Trophoblast cell (in vitro differentiated cells and primary cell): ENCODE measurements at regions not wholly inside any gene's neighbourhood (a gene's known extent, or its start where the extent isn't known, plus 50 kb on each side); places are given as distances from the start of the nearest gene placed in this dataset.

Experiments used
- DNase-seq, 2 donors: peaks; one replicate each; pipeline ENCODE4 v3.0.0-alpha.2; 2016
- H2AFZ ChIP-seq: 2 replicates; pipeline ENCODE4 v1.6.1; 2013; ENCODE audit warnings: low read length, moderate library complexity, mild to moderate bottlenecking; ENCODE audit not compliant: insufficient read depth, poor library complexity
- H2AK5ac ChIP-seq: 2 replicates; pipeline ENCODE4 v1.6.1; 2013; ENCODE audit warnings: mild to moderate bottlenecking, low read length
- H2BK120ac ChIP-seq: 2 replicates; pipeline ENCODE4 v1.6.1; 2013; ENCODE audit warnings: low read length, mild to moderate bottlenecking, moderate library complexity; ENCODE audit not compliant: insufficient read depth, poor library complexity
- H2BK12ac ChIP-seq: 2 replicates; pipeline ENCODE4 v1.6.1; 2013; ENCODE audit warnings: mild to moderate bottlenecking, low read length, moderate library complexity
- H2BK5ac ChIP-seq: 2 replicates; pipeline ENCODE4 v1.6.1; 2013; ENCODE audit warnings: low read length, low read depth, moderate library complexity, mild to moderate bottlenecking; ENCODE audit not compliant: poor library complexity
- H3K14ac ChIP-seq: 2 replicates; pipeline ENCODE4 v1.6.1; 2013; ENCODE audit warnings: mild to moderate bottlenecking, low read length
- H3K18ac ChIP-seq: 2 replicates; pipeline ENCODE4 v1.6.1; 2013; ENCODE audit warnings: mild to moderate bottlenecking, low read length
- H3K23ac ChIP-seq: 2 replicates; pipeline ENCODE4 v1.6.1; 2013; ENCODE audit warnings: low read length
- H3K27ac ChIP-seq: 2 replicates; pipeline ENCODE4 v1.5.1; 2013; ENCODE audit warnings: low read depth, mild to moderate bottlenecking, inconsistent platforms, low read length, moderate library complexity
- H3K27me3 ChIP-seq: 2 replicates; pipeline ENCODE4 v1.6.1; 2013; ENCODE audit warnings: inconsistent platforms, mild to moderate bottlenecking, low read length, moderate library complexity; ENCODE audit not compliant: insufficient read depth
- H3K36me3 ChIP-seq, 2 experiments: 1 replicate in 1 of 2; 2 replicates in 1 of 2; pipeline ENCODE4 v1.6.1; 2013; ENCODE audit warnings: low read length in 2 of 2, mild to moderate bottlenecking in 2 of 2, moderate library complexity in 1 of 2; ENCODE audit not compliant: insufficient read depth in 2 of 2, control insufficient read depth in 1 of 2
- H3K4ac ChIP-seq: 2 replicates; pipeline ENCODE4 v1.6.1; 2013; ENCODE audit warnings: low read depth, mild to moderate bottlenecking, low read length, moderate library complexity
- H3K4me1 ChIP-seq, 2 experiments: 1 replicate in 1 of 2; 2 replicates in 1 of 2; pipeline ENCODE4 v1.6.1; 2013; ENCODE audit warnings: low read length in 2 of 2, mild to moderate bottlenecking in 2 of 2, moderate library complexity in 1 of 2; ENCODE audit not compliant: insufficient read depth in 2 of 2, control insufficient read depth in 1 of 2
- H3K4me2 ChIP-seq: 2 replicates; pipeline ENCODE4 v1.6.1; 2013; ENCODE audit warnings: inconsistent platforms, mild to moderate bottlenecking, low read length, moderate library complexity
- H3K4me3 ChIP-seq: 2 replicates; pipeline ENCODE4 v1.5.1; 2013; ENCODE audit warnings: mild to moderate bottlenecking, low read depth, low read length, inconsistent platforms
- H3K79me1 ChIP-seq: one replicate; pipeline ENCODE4 v1.6.1; 2013; ENCODE audit warnings: low read length
- H3K79me2 ChIP-seq: 2 replicates; pipeline ENCODE4 v1.6.1; 2013; ENCODE audit warnings: low read length, mild to moderate bottlenecking; ENCODE audit not compliant: control insufficient read depth, insufficient read depth, poor library complexity
- H3K9ac ChIP-seq: 2 replicates; pipeline ENCODE4 v1.6.1; 2013; ENCODE audit warnings: mild to moderate bottlenecking, low read length
- H3K9me3 ChIP-seq: 2 replicates; pipeline ENCODE4 v1.6.1; 2013; ENCODE audit warnings: low read depth, mild to moderate bottlenecking, control low read depth, inconsistent platforms, low read length; ENCODE audit not compliant: insufficient read depth
- H4K12ac ChIP-seq: 2 replicates; pipeline ENCODE4 v1.6.1; 2013; ENCODE audit warnings: low read depth, mild to moderate bottlenecking, low read length, moderate library complexity
- H4K8ac ChIP-seq: 2 replicates; pipeline ENCODE4 v1.6.1; 2013; ENCODE audit warnings: low read depth, mild to moderate bottlenecking, low read length, moderate library complexity
- H4K91ac ChIP-seq: one replicate; pipeline ENCODE4 v1.6.1; 2013; ENCODE audit warnings: low read depth, mild to moderate bottlenecking, low read length, moderate library complexity
- WGBS: extraction: QIAGEN DNeasy Blood & Tissue Kit; methylation state at CpG from one replicate; pipeline ENCODE4 v1.1.7; 2013; ENCODE audit warnings: missing lambda C conversion rate; ENCODE audit not compliant: insufficient read length, insufficient coverage; ENCODE audit errors: extremely low coverage; 5-methylcytosine and 5-hydroxymethylcytosine counted together

DNA sequence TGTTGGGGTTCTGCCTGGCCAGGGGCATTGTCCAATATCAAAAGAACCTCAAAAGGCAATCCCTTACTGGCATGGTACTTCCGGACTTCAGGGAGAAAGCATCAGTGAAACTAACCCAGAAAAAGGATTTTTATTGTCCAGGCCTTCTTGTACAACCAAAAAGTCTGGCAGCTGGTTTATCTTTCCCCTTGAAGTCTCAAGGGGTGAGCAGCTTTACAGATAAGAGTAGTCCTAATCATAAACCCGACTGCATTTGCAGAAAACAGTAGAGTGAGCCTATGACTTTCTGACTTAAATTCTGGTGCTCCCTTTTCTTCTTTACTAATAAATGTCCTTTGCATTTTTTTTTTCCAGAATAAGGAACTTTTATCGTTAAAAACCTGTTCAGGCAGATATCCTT is 104.0 kb upstream of the CHRM3 start:
- Histone ChIP-seq H3K9ac (no peak overlapping the region), H3K18ac (no peak overlapping the region), H3K4me1 (no peaks in the 10 kb centered on the region), H3K36me3 (no peaks in the 10 kb centered on the region), H3K4ac (no peak overlapping the region), H2BK120ac (no peak overlapping the region), H3K9me3 (peaks cover 1% of the 10 kb centered on the region), H3K4me2 (no peak overlapping the region), H3K79me1 (no peaks in the 10 kb centered on the region), H4K91ac (no peak overlapping the region), H3K27me3 (no peaks in the 10 kb centered on the region), H4K8ac (no peak overlapping the region), H2BK12ac (no peak overlapping the region), H3K27ac (no peak overlapping the region), H2BK5ac (no peak overlapping the region), H3K14ac (no peak overlapping the region), H3K23ac (no peak overlapping the region), H2AK5ac (no peak overlapping the region), H3K4me3 (no peak overlapping the region), H3K79me2 (no peaks in the 10 kb centered on the region), H2AFZ (no peak overlapping the region), H4K12ac (no peak overlapping the region)
- no CpG with 5 or more reads among the region's 3 CpGs for WGBS
- DNase-seq = no peak

DNA sequence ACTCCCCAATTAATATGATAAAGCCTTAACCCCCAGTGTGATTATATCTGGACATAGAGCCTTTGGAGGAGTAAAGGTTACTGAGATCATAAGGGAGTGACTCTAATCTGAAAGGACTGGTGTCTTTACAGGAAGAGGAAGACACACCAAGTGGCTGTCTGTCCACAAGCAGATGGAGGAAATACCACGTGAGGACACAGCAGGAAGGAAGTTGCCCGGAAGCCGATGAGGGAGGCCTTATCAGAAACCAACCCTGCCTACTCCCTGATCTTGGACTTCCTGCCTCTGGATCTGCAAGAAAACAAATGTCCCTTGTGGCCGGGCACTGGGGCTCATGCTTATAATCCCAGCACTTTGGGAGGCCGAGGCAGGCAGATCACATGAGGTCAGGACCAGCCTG is 110.3 kb upstream of the CHRM3 start:
- Histone ChIP-seq H2BK120ac (no peak overlapping the region), H2AK5ac (no peak overlapping the region), H2BK12ac (no peak overlapping the region), H2BK5ac (no peak overlapping the region), H3K14ac (no peak overlapping the region), H4K12ac (no peak overlapping the region), H3K4me1 (no peaks in the 10 kb centered on the region), H4K8ac (no peak overlapping the region), H3K18ac (no peak overlapping the region), H3K36me3 (no peaks in the 10 kb centered on the region), H2AFZ (no peak overlapping the region), H3K4me3 (no peak overlapping the region), H3K79me2 (no peaks in the 10 kb centered on the region), H3K79me1 (no peaks in the 10 kb centered on the region), H3K4me2 (no peak overlapping the region), H4K91ac (no peak overlapping the region), H3K4ac (no peak overlapping the region), H3K27ac (no peak overlapping the region), H3K23ac (no peak overlapping the region), H3K9ac (no peak overlapping the region), H3K9me3 (no peaks in the 10 kb centered on the region), H3K27me3 (no peaks in the 10 kb centered on the region)
- no CpG with 5 or more reads among the region's 5 CpGs for WGBS
- DNase-seq = no peak

DNA sequence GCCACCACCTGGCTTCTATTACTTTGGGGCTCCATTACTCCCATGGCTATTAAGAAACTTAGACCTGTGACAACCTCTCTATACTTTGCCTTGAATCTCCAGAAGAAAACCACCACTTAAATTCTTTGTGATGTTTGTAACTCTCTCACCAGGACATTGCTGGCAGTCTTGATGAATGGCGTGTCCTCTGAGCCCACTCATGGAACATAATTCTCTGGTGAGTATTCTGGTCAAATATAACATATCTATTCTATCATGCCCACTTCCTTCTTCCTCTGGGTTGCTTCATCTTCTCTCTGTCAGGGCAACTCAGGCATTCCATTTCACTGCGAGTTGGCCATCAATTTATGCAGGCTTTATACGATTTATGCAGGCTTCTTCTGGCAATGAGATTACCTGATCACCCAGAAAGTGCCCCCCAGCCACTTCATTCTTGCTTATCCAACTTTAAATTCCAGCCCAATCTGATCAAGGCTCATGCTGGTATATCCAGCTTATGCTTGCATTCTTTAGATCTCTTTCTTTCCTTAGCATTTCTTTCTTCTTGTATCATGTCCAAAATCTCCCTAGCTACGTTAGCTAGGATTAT is 112.0 kb upstream of the CHRM3 start:
- no peak overlapping the region for H2AK5ac ChIP-seq
- no peak overlapping the region for H3K4me2 ChIP-seq
- no CpG with 5 or more reads among the region's 4 CpGs for WGBS
- no peaks in the 10 kb centered on the region for H3K27me3 ChIP-seq
- H3K4ac ChIP-seq = no peak overlapping the region
- H3K27ac ChIP-seq = no peak overlapping the region
- H3K4me3 ChIP-seq = no peak overlapping the region
- no peaks in the 10 kb centered on the region for H3K79me2 ChIP-seq
- H3K36me3 ChIP-seq = no peaks in the 10 kb centered on the region
- no peaks in the 10 kb centered on the region for H3K4me1 ChIP-seq
- no peak overlapping the region for H4K8ac ChIP-seq
- peak; percentile 66 to 81 for DNase-seq
- H2BK120ac ChIP-seq = no peak overlapping the region
- H3K23ac ChIP-seq = no peak overlapping the region
- H3K14ac ChIP-seq = no peak overlapping the region
- no peak overlapping the region for H3K18ac ChIP-seq
- no peak overlapping the region for H2AFZ ChIP-seq
- H3K79me1 ChIP-seq = no peaks in the 10 kb centered on the region
- H2BK12ac ChIP-seq = no peak overlapping the region
- H4K12ac ChIP-seq = no peak overlapping the region
- no peaks in the 10 kb centered on the region for H3K9me3 ChIP-seq
- H2BK5ac ChIP-seq = no peak overlapping the region
- no peak overlapping the region for H4K91ac ChIP-seq
- H3K9ac ChIP-seq = no peak overlapping the region

DNA sequence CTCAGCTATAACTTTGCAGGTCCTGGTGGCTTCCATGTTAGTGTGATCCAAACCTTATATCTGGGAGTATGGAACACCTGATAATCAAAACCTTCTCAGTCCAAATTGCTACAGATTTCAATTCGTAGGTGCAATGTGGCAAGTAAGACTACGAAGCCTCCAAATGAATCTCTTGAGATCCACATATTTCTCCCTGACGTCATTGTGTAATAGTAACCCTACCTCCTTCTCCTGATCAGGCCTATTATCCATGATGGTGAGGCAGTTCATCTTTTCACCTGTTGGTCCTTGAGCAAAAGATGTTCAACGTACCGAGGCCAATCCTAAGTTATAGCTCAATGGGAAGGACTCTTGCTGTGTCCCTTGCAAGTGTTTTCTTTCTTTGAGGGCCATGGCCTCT is 115.9 kb upstream of the CHRM3 start:
- no peak overlapping the region for H2BK12ac ChIP-seq
- WGBS = no CpG with 5 or more reads among the region's 5 CpGs
- H2BK5ac ChIP-seq = no peak overlapping the region
- no peak overlapping the region for H3K14ac ChIP-seq
- no peak overlapping the region for H2AFZ ChIP-seq
- no peak overlapping the region for H3K4me3 ChIP-seq
- H3K27ac ChIP-seq = no peak overlapping the region
- no peaks in the 10 kb centered on the region for H3K36me3 ChIP-seq
- no peaks in the 10 kb centered on the region for H3K79me1 ChIP-seq
- no peak overlapping the region for H2BK120ac ChIP-seq
- no peak for DNase-seq
- H3K4me2 ChIP-seq = no peak overlapping the region
- no peak overlapping the region for H3K4ac ChIP-seq
- H3K4me1 ChIP-seq = no peaks in the 10 kb centered on the region
- H4K8ac ChIP-seq = no peak overlapping the region
- H3K79me2 ChIP-seq = no peaks in the 10 kb centered on the region
- no peak overlapping the region for H3K9ac ChIP-seq
- no peak overlapping the region for H3K18ac ChIP-seq
- no peak overlapping the region for H2AK5ac ChIP-seq
- no peaks in the 10 kb centered on the region for H3K27me3 ChIP-seq
- H4K12ac ChIP-seq = no peak overlapping the region
- no peaks in the 10 kb centered on the region for H3K9me3 ChIP-seq
- no peak overlapping the region for H3K23ac ChIP-seq
- no peak overlapping the region for H4K91ac ChIP-seq
